Natural killer cell (primary cell): ENCODE measurements at regions not wholly inside any gene's neighbourhood (a gene's known extent, or its start where the extent isn't known, plus 50 kb on each side); places are given as distances from the start of the nearest gene placed in this dataset.

Source experiments
- ATAC-seq, 3 donors: fragments of 150-1000 bp in 2 of 3; fragments of 200-7000 bp in 1 of 3; cut with Tn5 transposase; 1 replicate in 1 of 3; 2 replicates in 2 of 3; pipeline ENCODE4 v1.10.0; 2021; ENCODE audit warnings: mild to moderate bottlenecking in 2 of 3, moderate library complexity in 2 of 3
- DNase-seq, 2 donors: peaks; one replicate each; pipeline versions ENCODE4 v3.0.0 to v3.0.0-alpha.2; 2013 to 2021; ENCODE audit warnings: mixed read lengths in 1 of 2
- H3K27ac ChIP-seq: one replicate; pipeline ENCODE4 v1.5.1; 2013; ENCODE audit warnings: mild to moderate bottlenecking, low read length
- H3K27me3 ChIP-seq: one replicate; pipeline ENCODE4 v1.6.1; 2013; ENCODE audit warnings: low read length; ENCODE audit not compliant: control insufficient read depth, insufficient read depth
- H3K36me3 ChIP-seq: one replicate; pipeline ENCODE4 v1.6.1; 2013; ENCODE audit warnings: low read length; ENCODE audit not compliant: control insufficient read depth, insufficient read depth
- H3K4me1 ChIP-seq: one replicate; pipeline ENCODE4 v1.6.1; 2013; ENCODE audit warnings: low read length; ENCODE audit not compliant: control insufficient read depth, insufficient read depth
- H3K4me3 ChIP-seq: one replicate; pipeline ENCODE4 v1.5.1; 2013; ENCODE audit warnings: low read length
- H3K9me3 ChIP-seq: one replicate; pipeline ENCODE4 v1.6.1; 2013; ENCODE audit warnings: low read length; ENCODE audit not compliant: control insufficient read depth, insufficient read depth
- H3K27ac Mint-ChIP-seq, 2 donors: one replicate each; pipeline ENCODE4 v1.8.0; 2022; ENCODE audit warnings: mild to moderate bottlenecking in 2 of 2, mixed read lengths in 2 of 2, moderate library complexity in 1 of 2
- H3K27me3 Mint-ChIP-seq, 2 donors: one replicate each; pipeline ENCODE4 v1.8.0; 2022; ENCODE audit warnings: low read depth in 2 of 2, mixed read lengths in 2 of 2
- H3K36me3 Mint-ChIP-seq: one replicate; pipeline ENCODE4 v1.8.0; 2022; ENCODE audit warnings: mixed read lengths
- H3K4me1 Mint-ChIP-seq, 2 donors: one replicate each; pipeline ENCODE4 v1.8.0; 2022; ENCODE audit warnings: mixed read lengths in 2 of 2
- H3K4me3 Mint-ChIP-seq: one replicate; pipeline ENCODE4 v1.8.0; 2022; ENCODE audit warnings: mild to moderate bottlenecking, moderate library complexity, mixed read lengths
- H3K9me3 Mint-ChIP-seq, 2 donors: one replicate each; pipeline ENCODE4 v1.8.0; 2022; ENCODE audit warnings: mixed read lengths in 2 of 2
- WGBS: methylation state at CpG from one replicate; pipeline ENCODE4 v1.1.7; 2013; ENCODE audit warnings: missing lambda C conversion rate; ENCODE audit not compliant: insufficient coverage; 5-methylcytosine and 5-hydroxymethylcytosine counted together
- intact Hi-C: fragments of 100-400 bp; cut with micrococcal nuclease; formaldehyde crosslinking; loops from one replicate; pipeline ENCODE4 v1.14.2; 2022
- TF ChIP-seq, protein P1 (sequence below): fragments of 200-600 bp; IDR thresholded peaks from one replicate; pipeline ENCODE4 v1.8.0; 2022; ENCODE audit warnings: antibody characterized with exemption

DNA sequence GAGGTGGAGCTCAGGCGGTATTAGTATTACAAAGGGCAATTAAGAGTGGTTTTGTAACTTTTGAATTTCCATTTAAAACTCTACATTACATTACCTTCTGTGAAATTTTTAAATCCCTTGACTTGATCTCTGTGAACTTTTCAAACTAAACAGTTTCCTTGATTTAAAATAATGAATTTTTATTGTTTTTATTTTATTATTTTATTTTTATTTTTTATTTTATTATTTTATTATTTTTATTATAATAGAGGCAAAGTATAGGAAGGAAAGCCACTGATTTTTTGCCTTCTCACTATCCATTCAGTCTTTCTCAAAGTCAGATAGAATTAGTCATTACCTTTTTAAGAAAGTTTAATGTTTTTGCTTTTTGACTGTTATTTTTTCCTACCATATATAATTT is 1248.1 kb upstream of the SLC10A2 start:
- TF ChIP-seq, protein P1, sequence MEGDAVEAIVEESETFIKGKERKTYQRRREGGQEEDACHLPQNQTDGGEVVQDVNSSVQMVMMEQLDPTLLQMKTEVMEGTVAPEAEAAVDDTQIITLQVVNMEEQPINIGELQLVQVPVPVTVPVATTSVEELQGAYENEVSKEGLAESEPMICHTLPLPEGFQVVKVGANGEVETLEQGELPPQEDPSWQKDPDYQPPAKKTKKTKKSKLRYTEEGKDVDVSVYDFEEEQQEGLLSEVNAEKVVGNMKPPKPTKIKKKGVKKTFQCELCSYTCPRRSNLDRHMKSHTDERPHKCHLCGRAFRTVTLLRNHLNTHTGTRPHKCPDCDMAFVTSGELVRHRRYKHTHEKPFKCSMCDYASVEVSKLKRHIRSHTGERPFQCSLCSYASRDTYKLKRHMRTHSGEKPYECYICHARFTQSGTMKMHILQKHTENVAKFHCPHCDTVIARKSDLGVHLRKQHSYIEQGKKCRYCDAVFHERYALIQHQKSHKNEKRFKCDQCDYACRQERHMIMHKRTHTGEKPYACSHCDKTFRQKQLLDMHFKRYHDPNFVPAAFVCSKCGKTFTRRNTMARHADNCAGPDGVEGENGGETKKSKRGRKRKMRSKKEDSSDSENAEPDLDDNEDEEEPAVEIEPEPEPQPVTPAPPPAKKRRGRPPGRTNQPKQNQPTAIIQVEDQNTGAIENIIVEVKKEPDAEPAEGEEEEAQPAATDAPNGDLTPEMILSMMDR: no peak
- DNase-seq: no peak
- Mint-ChIP-seq H3K4me1 (no peaks in the 10 kb centered on the region), H3K27ac (no peak overlapping the region), H3K9me3 (peaks cover 0 to 2% of the 10 kb centered on the region in 2 donors), H3K27me3 (no peaks in the 10 kb centered on the region), H3K4me3 (no peak overlapping the region), H3K36me3 (no peaks in the 10 kb centered on the region)
- H3K27me3 ChIP-seq: no peaks in the 10 kb centered on the region
- no peak for ATAC-seq
- WGBS: no CpG with 5 or more reads among the region's 1 CpG
- no peaks in the 10 kb centered on the region for H3K9me3 ChIP-seq
- intact Hi-C loops: no loop called here
- H3K27ac ChIP-seq: no peak overlapping the region
- no peak overlapping the region for H3K4me3 ChIP-seq
- H3K36me3 ChIP-seq: no peaks in the 10 kb centered on the region
- no peaks in the 10 kb centered on the region for H3K4me1 ChIP-seq

DNA sequence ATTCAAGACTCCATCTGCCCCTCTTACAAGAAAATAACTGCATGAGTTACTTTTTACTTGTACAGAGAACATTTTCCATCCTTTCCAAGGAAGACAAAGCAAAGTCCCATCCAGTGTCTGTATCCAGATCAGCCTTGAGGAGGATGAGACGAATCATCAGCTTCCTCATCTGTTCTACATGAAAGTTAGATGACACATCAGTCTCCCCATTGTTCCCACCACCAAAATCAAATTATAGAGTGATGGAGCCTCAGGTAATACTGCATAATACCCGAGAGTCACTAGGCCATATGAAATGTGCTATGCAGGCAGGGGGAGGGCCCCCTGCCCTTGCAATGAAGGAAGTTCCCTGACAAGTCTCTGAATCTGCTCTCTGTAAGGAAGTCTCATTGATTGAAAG is 1244.6 kb upstream of the SLC10A2 start:
- H3K27ac Mint-ChIP-seq: no peak overlapping the region
- H3K36me3 ChIP-seq: no peaks in the 10 kb centered on the region
- H3K27ac ChIP-seq: no peak overlapping the region
- ATAC-seq (no peak), DNase-seq (no peak)
- no peaks in the 10 kb centered on the region for H3K9me3 ChIP-seq
- TF ChIP-seq, protein P1: no peak
- no peaks in the 10 kb centered on the region for H3K36me3 Mint-ChIP-seq
- intact Hi-C loops: no loop called here
- no peaks in the 10 kb centered on the region for H3K4me1 ChIP-seq
- no peaks in the 10 kb centered on the region for H3K27me3 Mint-ChIP-seq
- WGBS: 53% methylated on average over 2 of the region's 2 CpGs
- H3K4me3 ChIP-seq: no peak overlapping the region
- no peaks in the 10 kb centered on the region for H3K4me1 Mint-ChIP-seq
- peaks cover 6 to 9% of the 10 kb centered on the region in 2 donors for H3K9me3 Mint-ChIP-seq
- H3K27me3 ChIP-seq: no peaks in the 10 kb centered on the region
- no peak overlapping the region for H3K4me3 Mint-ChIP-seq

DNA sequence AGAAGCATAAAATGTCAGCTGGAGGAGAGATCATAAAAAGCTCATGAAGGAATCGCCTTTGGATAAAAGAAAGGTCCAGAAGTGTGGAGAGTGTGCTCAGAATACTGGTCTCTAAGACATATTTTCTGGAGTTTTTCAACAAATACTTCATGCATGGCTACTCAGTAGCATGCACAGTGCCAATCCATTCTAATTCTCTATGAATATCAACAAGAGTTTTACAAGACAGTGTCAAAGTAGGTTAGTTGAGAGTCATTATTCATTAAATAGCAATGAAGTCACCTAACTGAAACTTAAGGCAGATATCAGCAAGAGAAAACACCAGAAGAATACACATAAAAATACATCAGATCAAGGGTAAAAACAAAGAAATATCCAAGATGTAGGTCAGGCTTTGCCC is 1243.2 kb upstream of the SLC10A2 start:
- H3K4me3 ChIP-seq: no peak overlapping the region
- Mint-ChIP-seq H3K27me3 (no peaks in the 10 kb centered on the region), H3K36me3 (no peaks in the 10 kb centered on the region), H3K27ac (no peak overlapping the region), H3K4me1 (no peaks in the 10 kb centered on the region), H3K9me3 (peaks cover 9 to 12% of the 10 kb centered on the region in 2 donors), H3K4me3 (no peak overlapping the region)
- no peaks in the 10 kb centered on the region for H3K9me3 ChIP-seq
- H3K4me1 ChIP-seq: no peaks in the 10 kb centered on the region
- DNase-seq (no peak), ATAC-seq (no peak)
- H3K27ac ChIP-seq: no peak overlapping the region
- WGBS: 71% methylated on average over 1 of the region's 1 CpG
- intact Hi-C loops: no loop called here
- H3K36me3 ChIP-seq: no peaks in the 10 kb centered on the region
- TF ChIP-seq, protein P1: no peak
- H3K27me3 ChIP-seq: no peaks in the 10 kb centered on the region

DNA sequence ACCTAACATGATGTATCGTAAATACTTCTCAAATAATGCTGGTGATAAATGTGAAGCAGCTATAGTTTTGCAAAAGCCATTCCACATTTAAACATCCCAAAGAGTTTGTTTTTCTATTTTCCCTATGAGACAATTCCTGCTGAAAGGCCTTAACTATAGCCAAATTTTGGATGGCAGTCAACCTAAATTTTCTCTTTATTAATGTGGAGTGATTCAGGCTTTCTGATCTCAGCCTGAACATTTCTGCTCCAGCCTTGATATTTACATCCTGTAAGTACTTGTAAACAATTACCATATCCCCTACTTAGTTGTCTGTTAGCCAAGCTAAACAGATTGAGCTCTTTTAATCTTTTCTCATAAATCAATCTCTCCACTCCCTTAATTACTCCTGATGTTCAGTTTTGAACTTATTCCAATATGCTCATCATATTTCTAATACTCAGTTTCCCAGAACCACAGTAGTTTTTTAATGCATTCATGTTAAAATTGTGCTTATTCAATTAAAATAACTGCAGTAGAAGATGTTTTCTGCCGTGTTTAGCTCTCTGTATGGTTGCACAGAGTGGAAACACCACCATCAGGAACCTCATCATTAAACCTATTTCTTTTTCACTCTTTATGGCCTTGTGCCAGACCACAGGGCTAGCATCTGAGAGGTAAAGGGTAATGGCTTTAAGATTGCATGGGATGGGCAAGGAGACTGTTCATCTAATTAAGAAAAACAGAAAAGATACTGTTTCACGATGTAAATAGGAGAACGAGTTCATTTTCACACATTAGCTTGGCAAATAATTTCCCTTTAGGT is 1235.2 kb upstream of the SLC10A2 start:
- intact Hi-C loops: no loop called here
- TF ChIP-seq, protein P1: no peak

More for the DNA sequence above, 1235.2 kb upstream of the SLC10A2 start:
- no peaks in the 10 kb centered on the region for H3K4me1 ChIP-seq
- Mint-ChIP-seq H3K4me1 (no peaks in the 10 kb centered on the region), H3K27me3 (no peaks in the 10 kb centered on the region), H3K27ac (no peak overlapping the region), H3K4me3 (no peak overlapping the region), H3K36me3 (no peaks in the 10 kb centered on the region), H3K9me3 (peaks cover 7 to 14% of the 10 kb centered on the region in 2 donors)
- 76% methylated on average over 2 of the region's 4 CpGs for WGBS
- no peaks in the 10 kb centered on the region for H3K9me3 ChIP-seq
- H3K36me3 ChIP-seq: no peaks in the 10 kb centered on the region
- no peak overlapping the region for H3K27ac ChIP-seq
- no peak overlapping the region for H3K4me3 ChIP-seq
- ATAC-seq (no peak), DNase-seq (no peak)
- H3K27me3 ChIP-seq: no peaks in the 10 kb centered on the region
